HG02571 (cell line): ENCODE measurements at regions not wholly inside any gene's neighbourhood (a gene's known extent, or its start where the extent isn't known, plus 50 kb on each side); places are given as distances from the start of the nearest gene placed in this dataset.

Source experiments
- ATAC-seq: cut with Tn5 transposase; IDR thresholded peaks from one replicate; pipeline ENCODE4 v1.9.1; 2021; ENCODE audit warnings: mild to moderate bottlenecking, moderate library complexity; ENCODE audit not compliant: unreplicated experiment

GRCh38 chr13:111394211-111394922, 73.9 kb downstream of the TEX29 start:
- no peak for ATAC-seq

- ATAC-seq: no peak
These were observed 75.3 kb downstream of the TEX29 start for GRCh38 chr13:111395511-111396393.

GRCh38 chr13:111396457-111396856, 76.0 kb downstream of the TEX29 start:
- no peak for ATAC-seq

- no peak for ATAC-seq
These were observed 76.9 kb downstream of the TEX29 start for GRCh38 chr13:111397202-111397880.

GRCh38 chr13:111398196-111398595, 77.8 kb downstream of the TEX29 start:
- no peak for ATAC-seq

GRCh38 chr13:111398715-111399299, 78.4 kb downstream of the TEX29 start:
- ATAC-seq: no peak

GRCh38 chr13:111399334-111399733, 78.9 kb downstream of the TEX29 start:
- no peak for ATAC-seq

- ATAC-seq: no peak
These were observed 79.5 kb downstream of the TEX29 start for GRCh38 chr13:111399776-111400538.

GRCh38 chr13:111401151-111401550, 80.7 kb downstream of the TEX29 start:
- no peak for ATAC-seq

GRCh38 chr13:111401755-111402154, 81.3 kb downstream of the TEX29 start:
- no peak for ATAC-seq

GRCh38 chr13:111402441-111402840, 82.0 kb downstream of the TEX29 start:
- no peak for ATAC-seq

- ATAC-seq: no peak
These were observed 82.8 kb downstream of the TEX29 start for GRCh38 chr13:111403266-111403665.

GRCh38 chr13:111404746-111405145, 84.3 kb downstream of the TEX29 start:
- no peak for ATAC-seq

- no peak for ATAC-seq
These were observed 86.2 kb downstream of the TEX29 start for GRCh38 chr13:111406636-111407035.

GRCh38 chr13:111407381-111408131, 87.1 kb downstream of the TEX29 start:
- no peak for ATAC-seq

GRCh38 chr13:111409413-111409812, 89.0 kb downstream of the TEX29 start:
- ATAC-seq: no peak

GRCh38 chr13:111410232-111411021, 90.0 kb downstream of the TEX29 start:
- no peak for ATAC-seq

- no peak for ATAC-seq
These were observed 90.9 kb downstream of the TEX29 start for GRCh38 chr13:111411151-111411858.
